Astrocyte of the spinal cord (primary cell): ENCODE measurements at regions not wholly inside any gene's neighbourhood (a gene's known extent, or its start where the extent isn't known, plus 50 kb on each side); places are given as distances from the start of the nearest gene placed in this dataset.

Experiments used
- DNase-seq: peaks from one replicate; pipeline ENCODE4 v3.0.0; 2011; ENCODE audit warnings: low read depth, low spot score
- H3K4me3 ChIP-seq: 2 replicates; pipeline ENCODE4 v1.5.1; 2011; ENCODE audit warnings: low read depth, mild to moderate bottlenecking, low read length, moderate library complexity
- in situ Hi-C: cut with HindIII; loops from 2 replicates; pipeline ENCODE4 v1.10.0; 2017; ENCODE audit warnings: low sequenced_read_pairs
- TF ChIP-seq, protein P1 (sequence below): IDR thresholded peaks from 2 replicates; pipeline ENCODE4 v1.5.1; 2012; ENCODE audit warnings: low read depth, mild to moderate bottlenecking, low read length, inconsistent platforms

DNA sequence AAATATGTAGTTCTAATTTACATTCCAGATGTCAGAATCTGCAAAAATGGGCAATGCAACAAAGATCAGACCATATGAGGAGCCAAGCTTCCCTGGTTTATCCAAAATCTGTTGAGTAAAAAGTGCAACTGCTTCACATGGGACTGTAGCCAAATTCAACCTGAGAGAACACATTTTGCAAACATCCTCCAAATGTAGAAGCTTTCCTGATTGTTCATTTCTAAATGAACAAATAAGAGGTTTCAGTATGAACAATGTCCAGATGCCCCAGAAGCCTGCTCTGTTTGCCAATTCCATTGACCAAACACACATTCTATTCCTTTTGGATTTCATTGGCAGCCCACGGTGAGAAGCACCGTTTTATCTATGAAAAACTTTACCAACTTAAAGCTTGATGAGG, 117.9 kb upstream of the OSR1 start:
- in situ Hi-C loops, result no loop called here
- TF ChIP-seq, protein P1, sequence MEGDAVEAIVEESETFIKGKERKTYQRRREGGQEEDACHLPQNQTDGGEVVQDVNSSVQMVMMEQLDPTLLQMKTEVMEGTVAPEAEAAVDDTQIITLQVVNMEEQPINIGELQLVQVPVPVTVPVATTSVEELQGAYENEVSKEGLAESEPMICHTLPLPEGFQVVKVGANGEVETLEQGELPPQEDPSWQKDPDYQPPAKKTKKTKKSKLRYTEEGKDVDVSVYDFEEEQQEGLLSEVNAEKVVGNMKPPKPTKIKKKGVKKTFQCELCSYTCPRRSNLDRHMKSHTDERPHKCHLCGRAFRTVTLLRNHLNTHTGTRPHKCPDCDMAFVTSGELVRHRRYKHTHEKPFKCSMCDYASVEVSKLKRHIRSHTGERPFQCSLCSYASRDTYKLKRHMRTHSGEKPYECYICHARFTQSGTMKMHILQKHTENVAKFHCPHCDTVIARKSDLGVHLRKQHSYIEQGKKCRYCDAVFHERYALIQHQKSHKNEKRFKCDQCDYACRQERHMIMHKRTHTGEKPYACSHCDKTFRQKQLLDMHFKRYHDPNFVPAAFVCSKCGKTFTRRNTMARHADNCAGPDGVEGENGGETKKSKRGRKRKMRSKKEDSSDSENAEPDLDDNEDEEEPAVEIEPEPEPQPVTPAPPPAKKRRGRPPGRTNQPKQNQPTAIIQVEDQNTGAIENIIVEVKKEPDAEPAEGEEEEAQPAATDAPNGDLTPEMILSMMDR, result no peak
- H3K4me3 ChIP-seq, result no peak overlapping the region
- DNase-seq, result no peak

DNA sequence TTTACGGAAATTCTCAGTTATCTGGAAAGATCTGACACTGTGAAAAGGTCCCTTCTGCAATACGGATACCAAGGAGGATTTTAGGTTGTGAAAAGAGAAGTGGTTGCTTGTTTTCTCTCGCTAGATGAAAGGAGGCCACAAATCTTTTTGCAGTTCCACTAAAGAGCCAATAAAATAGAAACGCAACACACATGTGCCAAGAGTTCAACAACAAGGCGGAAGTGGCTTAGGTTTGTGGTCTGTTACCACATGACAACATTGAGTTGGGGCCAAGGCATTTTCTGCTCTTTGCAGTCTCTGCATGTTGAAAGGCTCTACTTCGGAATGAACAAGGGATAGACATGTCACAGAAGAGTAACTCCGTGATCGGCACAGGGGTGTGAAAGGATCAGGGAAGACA, 115.7 kb upstream of the OSR1 start:
- TF ChIP-seq, protein P1, result no peak
- H3K4me3 ChIP-seq, result no peak overlapping the region
- peak; percentile 80 for DNase-seq
- in situ Hi-C loops, result no loop called here

- no peak for DNase-seq
- no peak overlapping the region for H3K4me3 ChIP-seq
- in situ Hi-C loops, result no loop called here
- TF ChIP-seq, protein P1, result no peak
Measured at GRCh38 chr2:19473350-19473749, 114.9 kb upstream of the OSR1 start.

- H3K4me3 ChIP-seq, result no peak overlapping the region
- TF ChIP-seq, protein P1, result no peak
- in situ Hi-C loops, result no loop called here
- DNase-seq, result no peak
Measured at GRCh38 chr2:19472391-19472978, 114.1 kb upstream of the OSR1 start.

- H3K4me3 ChIP-seq, result no peak overlapping the region
- TF ChIP-seq, protein P1, result no peak
- DNase-seq, result no peak
- in situ Hi-C loops, result no loop called here
Measured at GRCh38 chr2:19471491-19471890, 113.1 kb upstream of the OSR1 start.

- in situ Hi-C loops, result no loop called here
- no peak overlapping the region for H3K4me3 ChIP-seq
- TF ChIP-seq, protein P1, result no peak
- no peak for DNase-seq
Measured at GRCh38 chr2:19465978-19466377, 107.6 kb upstream of the OSR1 start.

- no peak for DNase-seq
- no peak overlapping the region for H3K4me3 ChIP-seq
- in situ Hi-C loops, result no loop called here
- TF ChIP-seq, protein P1, result no peak
Measured at GRCh38 chr2:19462256-19462645, 103.8 kb upstream of the OSR1 start.
